ENCODE measurements at regions not wholly inside any gene's neighbourhood (a gene's known extent, or its start where the extent isn't known, plus 50 kb on each side); places are given as distances from the start of the nearest gene placed in this dataset.
"Not testable (repeated sequence)": the region's sequence is repeated elsewhere in the genome, so short reads cannot be mapped to it uniquely, and the experiment has no call there.

- DNase-seq (ENCODE audit: low read depth in 4 of 6, low spot score in 6 of 6): no peak
- Histone ChIP-seq H3K36me3 (ENCODE audit: control insufficient read depth, insufficient read depth, low read length) (no peaks in the 10 kb centered on the region), H3K9me3 (ENCODE audit: control insufficient read depth, insufficient read depth, low read length) (no peaks in the 10 kb centered on the region), H3K4me3 (ENCODE audit: low read depth, low read length) (no peak overlapping the region), H3K4me1 (ENCODE audit: control insufficient read depth, insufficient read depth, low read length) (no peaks in the 10 kb centered on the region), H3K27me3 (ENCODE audit: control insufficient read depth, insufficient read depth, low read length) (no peaks in the 10 kb centered on the region), H3K27ac (ENCODE audit: low read depth, low read length) (no peak overlapping the region)
- 71% methylated on average over 2 of the region's 4 CpGs for WGBS (ENCODE audit: insufficient coverage)
These were observed 212.0 kb upstream of the FAM78B start for GRCh38 chr1:166378805-166379204.

GRCh38 chr1:166379447-166379846 lies 212.6 kb upstream of the FAM78B start:
- H3K27me3 ChIP-seq (ENCODE audit: control insufficient read depth, insufficient read depth, low read length): no peaks in the 10 kb centered on the region
- no peak for DNase-seq (ENCODE audit: low read depth in 4 of 6, low spot score in 6 of 6)
- 89% methylated on average over 2 of the region's 2 CpGs for WGBS (ENCODE audit: insufficient coverage)
- no peaks in the 10 kb centered on the region for H3K9me3 ChIP-seq (ENCODE audit: control insufficient read depth, insufficient read depth, low read length)
- no peaks in the 10 kb centered on the region for H3K36me3 ChIP-seq (ENCODE audit: control insufficient read depth, insufficient read depth, low read length)
- H3K27ac ChIP-seq (ENCODE audit: low read depth, low read length): no peak overlapping the region
- H3K4me1 ChIP-seq (ENCODE audit: control insufficient read depth, insufficient read depth, low read length): no peaks in the 10 kb centered on the region
- H3K4me3 ChIP-seq (ENCODE audit: low read depth, low read length): no peak overlapping the region

- Histone ChIP-seq H3K4me3 (ENCODE audit: low read depth, low read length) (no peak overlapping the region), H3K9me3 (ENCODE audit: control insufficient read depth, insufficient read depth, low read length) (no peaks in the 10 kb centered on the region), H3K27me3 (ENCODE audit: control insufficient read depth, insufficient read depth, low read length) (no peaks in the 10 kb centered on the region), H3K4me1 (ENCODE audit: control insufficient read depth, insufficient read depth, low read length) (no peaks in the 10 kb centered on the region), H3K36me3 (ENCODE audit: control insufficient read depth, insufficient read depth, low read length) (no peaks in the 10 kb centered on the region), H3K27ac (ENCODE audit: low read depth, low read length) (no peak overlapping the region)
- WGBS (ENCODE audit: insufficient coverage): 17% methylated on average over 1 of the region's 2 CpGs
- peak in 1 of 6 donors; percentile 60 for DNase-seq (ENCODE audit: low read depth in 4 of 6, low spot score in 6 of 6)
These were observed 216.3 kb upstream of the FAM78B start for GRCh38 chr1:166383137-166383536.

GRCh38 chr1:166383635-166384346 lies 217.0 kb upstream of the FAM78B start:
- H3K36me3 ChIP-seq (ENCODE audit: control insufficient read depth, insufficient read depth, low read length): no peaks in the 10 kb centered on the region
- no peaks in the 10 kb centered on the region for H3K27me3 ChIP-seq (ENCODE audit: control insufficient read depth, insufficient read depth, low read length)
- 53% methylated on average over 7 of the region's 9 CpGs for WGBS (ENCODE audit: insufficient coverage)
- no peak overlapping the region for H3K4me3 ChIP-seq (ENCODE audit: low read depth, low read length)
- H3K4me1 ChIP-seq (ENCODE audit: control insufficient read depth, insufficient read depth, low read length): no peaks in the 10 kb centered on the region
- DNase-seq (ENCODE audit: low read depth in 4 of 6, low spot score in 6 of 6): no peak
- no peaks in the 10 kb centered on the region for H3K9me3 ChIP-seq (ENCODE audit: control insufficient read depth, insufficient read depth, low read length)
- no peak overlapping the region for H3K27ac ChIP-seq (ENCODE audit: low read depth, low read length)

- WGBS (ENCODE audit: insufficient coverage): 60% methylated on average over 7 of the region's 7 CpGs
- H3K9me3 ChIP-seq (ENCODE audit: control insufficient read depth, insufficient read depth, low read length): no peaks in the 10 kb centered on the region
- H3K27me3 ChIP-seq (ENCODE audit: control insufficient read depth, insufficient read depth, low read length): no peaks in the 10 kb centered on the region
- no peak overlapping the region for H3K27ac ChIP-seq (ENCODE audit: low read depth, low read length)
- H3K4me1 ChIP-seq (ENCODE audit: control insufficient read depth, insufficient read depth, low read length): no peaks in the 10 kb centered on the region
- H3K36me3 ChIP-seq (ENCODE audit: control insufficient read depth, insufficient read depth, low read length): no peaks in the 10 kb centered on the region
- no peak overlapping the region for H3K4me3 ChIP-seq (ENCODE audit: low read depth, low read length)
- peak in 1 of 6 donors; percentile 36 for DNase-seq (ENCODE audit: low read depth in 4 of 6, low spot score in 6 of 6)
These were observed 218.1 kb upstream of the FAM78B start for GRCh38 chr1:166384948-166385347.

GRCh38 chr1:166390366-166391033 lies 223.7 kb upstream of the FAM78B start:
- 63% methylated on average over 2 of the region's 2 CpGs for WGBS (ENCODE audit: insufficient coverage)
- Histone ChIP-seq H3K4me1 (ENCODE audit: control insufficient read depth, insufficient read depth, low read length) (no peaks in the 10 kb centered on the region), H3K9me3 (ENCODE audit: control insufficient read depth, insufficient read depth, low read length) (no peaks in the 10 kb centered on the region), H3K4me3 (ENCODE audit: low read depth, low read length) (no peak overlapping the region), H3K36me3 (ENCODE audit: control insufficient read depth, insufficient read depth, low read length) (no peaks in the 10 kb centered on the region), H3K27me3 (ENCODE audit: control insufficient read depth, insufficient read depth, low read length) (no peaks in the 10 kb centered on the region), H3K27ac (ENCODE audit: low read depth, low read length) (no peak overlapping the region)
- peak in 1 of 6 donors; percentile 65 for DNase-seq (ENCODE audit: low read depth in 4 of 6, low spot score in 6 of 6)

GRCh38 chr1:166391279-166392066 lies 224.7 kb upstream of the FAM78B start:
- 79% methylated on average over 2 of the region's 5 CpGs for WGBS (ENCODE audit: insufficient coverage)
- H3K36me3 ChIP-seq (ENCODE audit: control insufficient read depth, insufficient read depth, low read length): no peaks in the 10 kb centered on the region
- no peak overlapping the region for H3K27ac ChIP-seq (ENCODE audit: low read depth, low read length)
- H3K4me1 ChIP-seq (ENCODE audit: control insufficient read depth, insufficient read depth, low read length): no peaks in the 10 kb centered on the region
- no peak for DNase-seq (ENCODE audit: low read depth in 4 of 6, low spot score in 6 of 6)
- H3K4me3 ChIP-seq (ENCODE audit: low read depth, low read length): no peak overlapping the region
- no peaks in the 10 kb centered on the region for H3K27me3 ChIP-seq (ENCODE audit: control insufficient read depth, insufficient read depth, low read length)
- H3K9me3 ChIP-seq (ENCODE audit: control insufficient read depth, insufficient read depth, low read length): no peaks in the 10 kb centered on the region

GRCh38 chr1:166395729-166396128 lies 228.9 kb upstream of the FAM78B start:
- DNase-seq (ENCODE audit: low read depth in 4 of 6, low spot score in 6 of 6): no peak
- Histone ChIP-seq H3K27ac (ENCODE audit: low read depth, low read length) (no peak overlapping the region), H3K4me1 (ENCODE audit: control insufficient read depth, insufficient read depth, low read length) (no peaks in the 10 kb centered on the region), H3K4me3 (ENCODE audit: low read depth, low read length) (no peak overlapping the region), H3K36me3 (ENCODE audit: control insufficient read depth, insufficient read depth, low read length) (no peaks in the 10 kb centered on the region), H3K27me3 (ENCODE audit: control insufficient read depth, insufficient read depth, low read length) (no peaks in the 10 kb centered on the region), H3K9me3 (ENCODE audit: control insufficient read depth, insufficient read depth, low read length) (no peaks in the 10 kb centered on the region)

GRCh38 chr1:166409253-166410082 lies 242.7 kb upstream of the FAM78B start:
- H3K27ac ChIP-seq (ENCODE audit: low read depth, low read length); H3K27me3 ChIP-seq (ENCODE audit: control insufficient read depth, insufficient read depth, low read length); H3K4me3 ChIP-seq (ENCODE audit: low read depth, low read length); DNase-seq (ENCODE audit: low read depth in 4 of 6, low spot score in 6 of 6); H3K4me1 ChIP-seq (ENCODE audit: control insufficient read depth, insufficient read depth, low read length); H3K9me3 ChIP-seq (ENCODE audit: control insufficient read depth, insufficient read depth, low read length); H3K36me3 ChIP-seq (ENCODE audit: control insufficient read depth, insufficient read depth, low read length): not testable (repeated sequence)
- WGBS (ENCODE audit: insufficient coverage): 60% methylated on average over 8 of the region's 9 CpGs
